Heart left ventricle (tissue), 16 donors: ENCODE measurements at regions not wholly inside any gene's neighbourhood (a gene's known extent, or its start where the extent isn't known, plus 50 kb on each side); places are given as distances from the start of the nearest gene placed in this dataset.

ENCODE experiments used
- ATAC-seq, 4 donors: fragments of 200-7000 bp; cut with Tn5 transposase; one replicate each; pipeline ENCODE4 v1.9.1; 2020 to 2022; ENCODE audit warnings: moderate library complexity in 4 of 4, mild to moderate bottlenecking in 3 of 4, moderate number of reproducible peaks in 1 of 4
- DNase-seq, 5 donors: peaks; one replicate each; pipeline ENCODE4 v3.0.0-alpha.2; 2020
- H3K27ac ChIP-seq, 12 donors: fragments of 200-600 bp; sonication (generic) in 4 of 12; one replicate each; pipeline versions ENCODE4 v1.5.0 to v1.8.0; 2016 to 2022; ENCODE audit warnings: mild to moderate bottlenecking in 2 of 12
- H3K27me3 ChIP-seq, 9 donors: fragments of 200-600 bp; sonication (generic) in 2 of 9; one replicate each; pipeline versions ENCODE4 v1.5.1 to v1.8.0; 2016 to 2022; ENCODE audit warnings: mild to moderate bottlenecking in 3 of 9
- H3K36me3 ChIP-seq, 9 donors: fragments of 200-600 bp; sonication (generic) in 2 of 9; one replicate each; pipeline versions ENCODE4 v1.5.0 to v1.8.0; 2018 to 2022; ENCODE audit warnings: mild to moderate bottlenecking in 2 of 9
- H3K4me1 ChIP-seq, 12 donors: fragments of 200-600 bp; sonication (generic) in 4 of 12; one replicate each; pipeline versions ENCODE4 v1.5.0 to v1.8.0; 2016 to 2022; ENCODE audit warnings: mild to moderate bottlenecking in 3 of 12
- H3K4me3 ChIP-seq, 12 donors: fragments of 200-600 bp; sonication (generic) in 4 of 12; one replicate each; pipeline versions ENCODE4 v1.5.0 to v1.8.0; 2017 to 2022; ENCODE audit warnings: mild to moderate bottlenecking in 9 of 12, moderate library complexity in 4 of 12
- H3K9me3 ChIP-seq, 12 donors: fragments of 200-600 bp; sonication (generic) in 4 of 12; one replicate each; pipeline versions ENCODE4 v1.5.0 to v1.8.0; 2016 to 2022; ENCODE audit warnings: mild to moderate bottlenecking in 1 of 12
- CTCF ChIP-seq, 12 donors: fragments of 200-600 bp; sonication (generic) in 4 of 12; IDR thresholded peaks; one replicate each; pipeline versions ENCODE4 v1.5.0 to v1.8.0; 2018 to 2022; ENCODE audit warnings: antibody characterized with exemption in 12 of 12, mild to moderate bottlenecking in 5 of 12
- POLR2A ChIP-seq, 2 donors: fragments of 450-650 bp; IDR thresholded peaks; one replicate each; pipeline ENCODE4 v1.6.1; 2017; ENCODE audit warnings: antibody characterized with exemption in 2 of 2, mild to moderate bottlenecking in 2 of 2, moderate library complexity in 2 of 2
- WGBS, 4 donors: extraction: QIAGEN DNeasy Blood & Tissue Kit in 2 of 4; methylation state at CpG; one replicate each; pipeline versions ENCODE4 v1.1.5 to v1.1.7; 2013 to 2018; 5-methylcytosine and 5-hydroxymethylcytosine counted together
- intact Hi-C, 10 donors: fragments of 100-400 bp; cut with DNase I; formaldehyde crosslinking; loops; one replicate each; pipeline versions ENCODE4 v1.11.1 to v1.14.2; 2022
- donor health status: ischemic (EF 13 %, LVEDD 7.1; RV severe dilation, severe dysfunction).
- donor health status: healthy with polysubstance abuse.
- donor health status: DM: no; HTN: yes; CAD: no.
- donor health status: DM: no; HTN: no; CAD: no.
- donor health status: ischemic (EF 25% LVEDD 6.9; RV normal size, moderate dysfunction).
- donor health status: ischemic (EF 25% LVEDD 5.7; RV mildly dilated, moderate dysfunction).
- donor health status: healthy.
- donor health status: DM: yes; HTN: yes; CAD: no.
- donor health status: ischemic (EF 35%, LVEDD 5.7; RV mildly dilated, moderate dysfunction).
- donor health status: nonischemic (EF 11% LVEDD 7.7; RV severe dilation, severe dysfunction).
- donor health status: DM: yes; HTN: yes; CAD: no.
- donor health status: PGD.
- donor health status: ischemic (EF 29% LVEDD 5.4; RV normal size, mild dysfunction).
- donor health status: nonischemic (EF 23%, LVEDD 6.1; RV moderate dilation, normal function).

GRCh38 chr9:99282406-99282805 lies 60.3 kb downstream of the SEC61B start:
- Histone ChIP-seq H3K27ac (no peak overlapping the region), H3K27me3 (peaks cover 0 to 2% (median 0%) of the 10 kb centered on the region in 9 donors), H3K36me3 (no peaks in the 10 kb centered on the region), H3K4me1 (no peaks in the 10 kb centered on the region), H3K4me3 (no peak overlapping the region), H3K9me3 (no peaks in the 10 kb centered on the region)
- TF ChIP-seq POLR2A (IDR thresholded peaks at IDR 0.05), result no peak
- TF ChIP-seq CTCF (IDR thresholded peaks at IDR 0.05), result no peak
- WGBS, 4 donors, result 84 to 92% (median 90%) methylated on average over 2 of the region's 2 CpGs
- no peak for ATAC-seq
- intact Hi-C loops, result no loop called here
- no peak for DNase-seq

GRCh38 chr9:99285965-99286364 lies 63.9 kb downstream of the SEC61B start:
- Histone ChIP-seq H3K9me3 (no peaks in the 10 kb centered on the region), H3K4me1 (no peaks in the 10 kb centered on the region), H3K36me3 (no peaks in the 10 kb centered on the region), H3K27ac (no peak overlapping the region), H3K4me3 (no peak overlapping the region), H3K27me3 (peaks cover 0 to 2% (median 0%) of the 10 kb centered on the region in 9 donors)
- DNase-seq (no peak), ATAC-seq (no peak)
- intact Hi-C loops, result no loop called here
- 89 to 93% (median 92%) methylated on average over 6 of the region's 6 CpGs for WGBS, 4 donors
- no peak for TF ChIP-seq CTCF (IDR thresholded peaks at IDR 0.05)
- TF ChIP-seq POLR2A (IDR thresholded peaks at IDR 0.05), result no peak

GRCh38 chr9:99286536-99286935 lies 64.5 kb downstream of the SEC61B start:
- no peaks in the 10 kb centered on the region for H3K36me3 ChIP-seq
- H3K4me1 ChIP-seq, result no peaks in the 10 kb centered on the region
- H3K9me3 ChIP-seq, result no peaks in the 10 kb centered on the region
- ATAC-seq (no peak), DNase-seq (no peak)
- H3K4me3 ChIP-seq, result no peak overlapping the region
- no peak for TF ChIP-seq CTCF (IDR thresholded peaks at IDR 0.05)
- no peak for TF ChIP-seq POLR2A (IDR thresholded peaks at IDR 0.05)
- WGBS, 4 donors, result 76 to 82% (median 81%) methylated on average over 3 of the region's 3 CpGs
- intact Hi-C loops, result no loop called here
- H3K27me3 ChIP-seq, result peaks cover 0 to 2% (median 0%) of the 10 kb centered on the region in 9 donors
- no peak overlapping the region for H3K27ac ChIP-seq

- WGBS, 4 donors, result 77 to 93% (median 83%) methylated on average over 2 of the region's 2 CpGs
- ATAC-seq, result no peak
- Histone ChIP-seq H3K27me3 (peaks cover 0 to 2% (median 0%) of the 10 kb centered on the region in 9 donors), H3K36me3 (no peaks in the 10 kb centered on the region), H3K27ac (no peak overlapping the region), H3K4me3 (no peak overlapping the region), H3K4me1 (no peaks in the 10 kb centered on the region), H3K9me3 (no peaks in the 10 kb centered on the region)
- DNase-seq, result no peak
- TF ChIP-seq CTCF (IDR thresholded peaks at IDR 0.05), result no peak
- no peak for TF ChIP-seq POLR2A (IDR thresholded peaks at IDR 0.05)
- intact Hi-C loops, result no loop called here
Observed at GRCh38 chr9:99287641-99288040, 65.6 kb downstream of the SEC61B start.
